Endothelial cell of umbilical vein (primary cell): ENCODE measurements at regions not wholly inside any gene's neighbourhood (a gene's known extent, or its start where the extent isn't known, plus 50 kb on each side); places are given as distances from the start of the nearest gene placed in this dataset.

ENCODE experiments used
- BruUV-seq: library from RNA; stranded (reverse); fragments of 400-500 nt; replicated peaks from 2 replicates; lab custom pipeline; 2021; lab: Mats Ljungman, UMichigan
- CTCF ChIA-PET: fragments of 300-600, 350-600 bp; sonication (Branson Sonifier 250); formaldehyde crosslinking; loops from one replicate; lab custom pipeline; 2021; ENCODE audit warnings: antibody characterized with exemption, inconsistent platforms; lab: Charles Lee
- POLR2A ChIA-PET: fragments of 300-600, 350-600 bp; sonication (Branson Sonifier 250); formaldehyde crosslinking; loops from one replicate; lab custom pipeline; 2021; ENCODE audit warnings: antibody characterized with exemption, inconsistent platforms; lab: Charles Lee
- DNase-seq: peaks from one replicate; pipeline ENCODE4 v3.0.0-alpha.2; 2011; ENCODE audit warnings: low read depth, low spot score
- FAIRE-seq: peaks from 2 replicates; lab custom pipeline; 2011; peaks lifted over from hg19 to GRCh38; lab: Jason Lieb, UNC
- H2AFZ ChIP-seq: 2 replicates; pipeline ENCODE4 v1.6.0; 2012; ENCODE audit warnings: low read depth, low read length, control low read depth, inconsistent platforms
- H3K27ac ChIP-seq: 2 replicates; pipeline ENCODE4 v1.5.1; 2011; ENCODE audit warnings: low read depth, mild to moderate bottlenecking, control low read depth, low read length, moderate library complexity; ENCODE audit not compliant: insufficient read depth
- H3K27me3 ChIP-seq, 2 experiments: 2 replicates each; pipeline versions ENCODE4 v1.6.0 to v1.6.1; 2011; ENCODE audit warnings: low read length in 2 of 2, mixed read lengths in 1 of 2; ENCODE audit not compliant: control insufficient read depth in 2 of 2, insufficient read depth in 2 of 2
- H3K36me3 ChIP-seq, 2 experiments: 2 replicates in 1 of 2; 3 replicates in 1 of 2; pipeline ENCODE4 v1.5.1; 2011; ENCODE audit warnings: low read length in 2 of 2, mild to moderate bottlenecking in 1 of 2, moderate library complexity in 1 of 2; ENCODE audit not compliant: control insufficient read depth in 2 of 2, insufficient read depth in 2 of 2; ENCODE audit errors: extremely low read depth in 1 of 2
- H3K4me1 ChIP-seq: 3 replicates; pipeline ENCODE4 v1.5.1; 2011; ENCODE audit warnings: mild to moderate bottlenecking, low read length; ENCODE audit not compliant: control insufficient read depth, insufficient read depth; ENCODE audit errors: extremely low read depth
- H3K4me2 ChIP-seq: 2 replicates; pipeline ENCODE4 v1.6.1; 2011; ENCODE audit warnings: low read length, control low read depth, mixed read lengths; ENCODE audit not compliant: insufficient read depth
- H3K4me3 ChIP-seq, 3 experiments: fragments of 200-600 bp in 1 of 3; sonication (generic), shearing (Covaris generic) in 1 of 3; replicated peaks in 1 of 3; 2 replicates each; pipeline ENCODE4 v1.5.1; 2011 to 2016; ENCODE audit warnings: control low read depth in 3 of 3, low read length in 3 of 3, mild to moderate bottlenecking in 2 of 3, inconsistent platforms in 1 of 3, low read depth in 1 of 3, moderate library complexity in 1 of 3; ENCODE audit not compliant: insufficient read depth in 1 of 3
- H3K79me2 ChIP-seq: 2 replicates; pipeline ENCODE4 v1.6.0; 2012; ENCODE audit warnings: low read length, inconsistent platforms; ENCODE audit not compliant: control insufficient read depth, insufficient read depth
- H3K9ac ChIP-seq: replicated peaks from 2 replicates; pipeline ENCODE3; 2011; ENCODE audit warnings: low read length, control low read depth; ENCODE audit not compliant: insufficient read depth; ENCODE audit errors: extremely low read depth
- H3K9me1 ChIP-seq: replicated peaks from 3 replicates; pipeline ENCODE4 v1.6.0; 2011; ENCODE audit warnings: mild to moderate bottlenecking, low read length; ENCODE audit not compliant: control insufficient read depth, insufficient read depth; ENCODE audit errors: extremely low read depth
- H3K9me3 ChIP-seq: replicated peaks from 2 replicates; pipeline ENCODE4 v1.5.1; 2012; ENCODE audit warnings: low read length, inconsistent platforms; ENCODE audit not compliant: control insufficient read depth, insufficient read depth
- H4K20me1 ChIP-seq: replicated peaks from 2 replicates; pipeline ENCODE3; 2011; ENCODE audit warnings: mild to moderate bottlenecking, low read length; ENCODE audit not compliant: control insufficient read depth, insufficient read depth; ENCODE audit errors: extremely low read depth
- EZH2 ChIP-seq: IDR thresholded peaks from 2 replicates; pipeline ENCODE4 v1.6.1; 2012; ENCODE audit warnings: borderline replicate concordance, low read depth, mild to moderate bottlenecking, moderate library complexity, low read length, inconsistent platforms; ENCODE audit not compliant: severe bottlenecking
- FOS ChIP-seq: IDR thresholded peaks from 2 replicates; pipeline ENCODE4 v1.6.1; 2011; ENCODE audit warnings: mild to moderate bottlenecking, low read length, moderate library complexity, borderline replicate concordance; ENCODE audit not compliant: insufficient read depth
- GATA2 ChIP-seq: IDR thresholded peaks from 2 replicates; pipeline ENCODE4 v1.7.0; 2011; ENCODE audit warnings: low read depth, mild to moderate bottlenecking, moderate library complexity, mixed read lengths, low read length; ENCODE audit not compliant: insufficient read length, insufficient read depth
- JUN ChIP-seq: IDR thresholded peaks from 2 replicates; pipeline ENCODE4 v1.6.1; 2011; ENCODE audit warnings: borderline replicate concordance, low read depth; ENCODE audit not compliant: insufficient read length, insufficient read depth
- MYC ChIP-seq: IDR thresholded peaks from one replicate; pipeline ENCODE4 v1.6.1; 2011; ENCODE audit warnings: mild to moderate bottlenecking, low read depth, low read length
- POLR2A ChIP-seq: IDR thresholded peaks from 2 replicates; pipeline ENCODE4 v1.6.1; 2012; ENCODE audit warnings: low read depth, mild to moderate bottlenecking, control low read depth, low read length
- POLR2AphosphoS5 ChIP-seq: IDR thresholded peaks from 2 replicates; pipeline ENCODE4 v1.6.1; 2012; ENCODE audit warnings: low read depth, mild to moderate bottlenecking, control low read depth, low read length, moderate library complexity; ENCODE audit not compliant: insufficient read depth
- dilution Hi-C: fragments of 300-500 bp; cut with MboI; formaldehyde crosslinking; loops from one replicate; pipeline ENCODE4 v1.15.0; 2019; ENCODE audit warnings: low sequenced_read_pairs; ENCODE audit not compliant: extremely low pct_ligation_motif_present
- intact Hi-C: fragments of 100-400 bp; cut with micrococcal nuclease; formaldehyde crosslinking; loops from one replicate; pipeline ENCODE4 v1.10.0; 2022
- TF ChIP-seq, protein P1 (sequence below): IDR thresholded peaks from 2 replicates; pipeline ENCODE4 v1.6.1; 2011; ENCODE audit not compliant: insufficient read depth, insufficient read length
- TF ChIP-seq, protein P2 (sequence below), 2 donors: IDR thresholded peaks; 1 replicate in 1 of 2; 2 replicates in 1 of 2; pipeline ENCODE4 v1.5.1; 2011; ENCODE audit warnings: low read length in 2 of 2, mild to moderate bottlenecking in 2 of 2, moderate library complexity in 2 of 2, control low read depth in 1 of 2, inconsistent platforms in 1 of 2, low read depth in 1 of 2; ENCODE audit not compliant: insufficient read depth in 1 of 2; ENCODE audit errors: extremely low read depth in 1 of 2

DNA sequence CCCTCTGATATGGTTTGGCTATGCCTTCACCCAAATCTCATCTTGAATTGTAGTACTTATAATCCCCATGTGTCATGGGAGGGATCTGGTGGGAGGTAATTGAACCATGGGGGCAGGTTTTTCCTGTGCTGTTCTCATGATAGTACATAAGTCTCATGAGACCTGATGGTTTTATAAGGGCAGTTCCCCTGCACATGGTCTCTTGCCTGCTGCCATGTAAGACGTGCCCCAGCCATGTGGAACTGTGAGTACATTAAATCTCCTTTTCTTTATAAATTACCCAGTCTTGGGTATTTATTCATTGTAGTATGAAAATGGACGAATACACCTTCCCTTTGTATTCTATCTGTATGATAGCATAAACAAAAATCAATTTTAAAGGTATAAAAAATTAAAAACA is 333.4 kb upstream of the FBXO33 start:
- H2AFZ ChIP-seq: no peak overlapping the region
- no peaks in the 10 kb centered on the region for H3K4me1 ChIP-seq
- H3K79me2 ChIP-seq: no peaks in the 10 kb centered on the region
- H3K27ac ChIP-seq: no peak overlapping the region
- intact Hi-C loops: no loop called here
- no peak overlapping the region for H3K9ac ChIP-seq
- FAIRE-seq (no peak), DNase-seq (no peak)
- TF ChIP-seq, protein P1, sequence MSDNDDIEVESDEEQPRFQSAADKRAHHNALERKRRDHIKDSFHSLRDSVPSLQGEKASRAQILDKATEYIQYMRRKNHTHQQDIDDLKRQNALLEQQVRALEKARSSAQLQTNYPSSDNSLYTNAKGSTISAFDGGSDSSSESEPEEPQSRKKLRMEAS: no peak
- TF ChIP-seq FOS (no peak), JUN (no peak), POLR2AphosphoS5 (no peak), POLR2A (no peak), EZH2 (no peak), MYC (no peak), GATA2 (no peak)
- TF ChIP-seq, protein P2, sequence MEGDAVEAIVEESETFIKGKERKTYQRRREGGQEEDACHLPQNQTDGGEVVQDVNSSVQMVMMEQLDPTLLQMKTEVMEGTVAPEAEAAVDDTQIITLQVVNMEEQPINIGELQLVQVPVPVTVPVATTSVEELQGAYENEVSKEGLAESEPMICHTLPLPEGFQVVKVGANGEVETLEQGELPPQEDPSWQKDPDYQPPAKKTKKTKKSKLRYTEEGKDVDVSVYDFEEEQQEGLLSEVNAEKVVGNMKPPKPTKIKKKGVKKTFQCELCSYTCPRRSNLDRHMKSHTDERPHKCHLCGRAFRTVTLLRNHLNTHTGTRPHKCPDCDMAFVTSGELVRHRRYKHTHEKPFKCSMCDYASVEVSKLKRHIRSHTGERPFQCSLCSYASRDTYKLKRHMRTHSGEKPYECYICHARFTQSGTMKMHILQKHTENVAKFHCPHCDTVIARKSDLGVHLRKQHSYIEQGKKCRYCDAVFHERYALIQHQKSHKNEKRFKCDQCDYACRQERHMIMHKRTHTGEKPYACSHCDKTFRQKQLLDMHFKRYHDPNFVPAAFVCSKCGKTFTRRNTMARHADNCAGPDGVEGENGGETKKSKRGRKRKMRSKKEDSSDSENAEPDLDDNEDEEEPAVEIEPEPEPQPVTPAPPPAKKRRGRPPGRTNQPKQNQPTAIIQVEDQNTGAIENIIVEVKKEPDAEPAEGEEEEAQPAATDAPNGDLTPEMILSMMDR (IDR thresholded peaks at IDR 0.05; ENCODE audit: extremely low read depth in 1 of 2, insufficient read depth in 1 of 2, low read depth in 1 of 2, low read length in 2 of 2): no peak
- H3K36me3 ChIP-seq: no peaks in the 10 kb centered on the region
- no peak overlapping the region for H3K4me2 ChIP-seq
- H3K27me3 ChIP-seq: no peaks in the 10 kb centered on the region
- no peak overlapping the region for H3K4me3 ChIP-seq
- H3K9me1 ChIP-seq: no peaks in the 10 kb centered on the region
- CTCF ChIA-PET: no interaction called here
- POLR2A ChIA-PET: no interaction called here
- no TSS peak for BruUV-seq
- dilution Hi-C loops: no loop called here
- H4K20me1 ChIP-seq: no peaks in the 10 kb centered on the region
- H3K9me3 ChIP-seq: peaks cover 3% of the 10 kb centered on the region
